ENCODE measurements at regions not wholly inside any gene's neighbourhood (a gene's known extent, or its start where the extent isn't known, plus 50 kb on each side); places are given as distances from the start of the nearest gene placed in this dataset.

- TF ChIP-seq, protein P1, sequence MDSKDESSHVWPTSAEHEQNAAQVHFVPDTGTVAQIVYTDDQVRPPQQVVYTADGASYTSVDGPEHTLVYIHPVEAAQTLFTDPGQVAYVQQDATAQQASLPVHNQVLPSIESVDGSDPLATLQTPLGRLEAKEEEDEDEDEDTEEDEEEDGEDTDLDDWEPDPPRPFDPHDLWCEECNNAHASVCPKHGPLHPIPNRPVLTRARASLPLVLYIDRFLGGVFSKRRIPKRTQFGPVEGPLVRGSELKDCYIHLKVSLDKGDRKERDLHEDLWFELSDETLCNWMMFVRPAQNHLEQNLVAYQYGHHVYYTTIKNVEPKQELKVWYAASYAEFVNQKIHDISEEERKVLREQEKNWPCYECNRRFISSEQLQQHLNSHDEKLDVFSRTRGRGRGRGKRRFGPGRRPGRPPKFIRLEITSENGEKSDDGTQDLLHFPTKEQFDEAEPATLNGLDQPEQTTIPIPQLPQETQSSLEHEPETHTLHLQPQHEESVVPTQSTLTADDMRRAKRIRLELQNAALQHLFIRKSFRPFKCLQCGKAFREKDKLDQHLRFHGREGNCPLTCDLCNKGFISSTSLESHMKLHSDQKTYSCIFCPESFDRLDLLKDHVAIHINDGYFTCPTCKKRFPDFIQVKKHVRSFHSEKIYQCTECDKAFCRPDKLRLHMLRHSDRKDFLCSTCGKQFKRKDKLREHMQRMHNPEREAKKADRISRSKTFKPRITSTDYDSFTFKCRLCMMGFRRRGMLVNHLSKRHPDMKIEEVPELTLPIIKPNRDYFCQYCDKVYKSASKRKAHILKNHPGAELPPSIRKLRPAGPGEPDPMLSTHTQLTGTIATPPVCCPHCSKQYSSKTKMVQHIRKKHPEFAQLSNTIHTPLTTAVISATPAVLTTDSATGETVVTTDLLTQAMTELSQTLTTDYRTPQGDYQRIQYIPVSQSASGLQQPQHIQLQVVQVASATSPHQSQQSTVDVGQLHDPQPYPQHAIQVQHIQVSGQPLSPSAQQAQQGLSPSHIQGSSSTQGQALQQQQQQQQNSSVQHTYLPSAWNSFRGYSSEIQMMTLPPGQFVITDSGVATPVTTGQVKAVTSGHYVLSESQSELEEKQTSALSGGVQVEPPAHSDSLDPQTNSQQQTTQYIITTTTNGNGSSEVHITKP (tag by site-specific recombination; IDR thresholded peaks at IDR 0.05): peak; percentile 96
- TF ChIP-seq, protein P2, sequence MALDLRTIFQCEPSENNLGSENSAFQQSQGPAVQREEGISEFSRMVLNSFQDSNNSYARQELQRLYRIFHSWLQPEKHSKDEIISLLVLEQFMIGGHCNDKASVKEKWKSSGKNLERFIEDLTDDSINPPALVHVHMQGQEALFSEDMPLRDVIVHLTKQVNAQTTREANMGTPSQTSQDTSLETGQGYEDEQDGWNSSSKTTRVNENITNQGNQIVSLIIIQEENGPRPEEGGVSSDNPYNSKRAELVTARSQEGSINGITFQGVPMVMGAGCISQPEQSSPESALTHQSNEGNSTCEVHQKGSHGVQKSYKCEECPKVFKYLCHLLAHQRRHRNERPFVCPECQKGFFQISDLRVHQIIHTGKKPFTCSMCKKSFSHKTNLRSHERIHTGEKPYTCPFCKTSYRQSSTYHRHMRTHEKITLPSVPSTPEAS (tag by site-specific recombination; IDR thresholded peaks at IDR 0.05): no peak; the same call in 1 of the 2 replicates
- TF ChIP-seq SP3 (tag by site-specific recombination; IDR thresholded peaks at IDR 0.05) (peak; percentile 51), ZFHX2 (tag by site-specific recombination; conservative IDR thresholded peaks at IDR 0.05) (peak; percentile 86), ZNF146 (tag by site-specific recombination; IDR thresholded peaks at IDR 0.05) (no peak), IKZF3 (tag by site-specific recombination; IDR thresholded peaks at IDR 0.05) (no peak), WT1 (tag by site-specific recombination; IDR thresholded peaks at IDR 0.05) (peak; percentile 79), KLF16 (tag by site-specific recombination; IDR thresholded peaks at IDR 0.05) (peak; percentile 65; the same call in 1 of the 2 replicates), GLIS2 (tag by site-specific recombination; IDR thresholded peaks at IDR 0.05) (peak; percentile 42; the same call in 1 of the 2 replicates), ZNF76 (tag by site-specific recombination; IDR thresholded peaks at IDR 0.05; ENCODE audit: borderline replicate concordance, low read depth) (peak; percentile 26; the same call in 1 of the 2 replicates), ZSCAN30 (tag by site-specific recombination; IDR thresholded peaks at IDR 0.05) (0 out of 2 replicates have a peak, but pooled peaks have one; percentile 26), BCL11A (tag by site-specific recombination; IDR thresholded peaks at IDR 0.05; ENCODE audit: low read depth) (peak; percentile 47; the same call in 1 of the 2 replicates), ZNF626 (tag by site-specific recombination; IDR thresholded peaks at IDR 0.05) (no peak), ZNF555 (tag by site-specific recombination; conservative IDR thresholded peaks at IDR 0.05) (no peak), ZFP37 (tag by site-specific recombination; IDR thresholded peaks at IDR 0.05) (0 out of 2 replicates have a peak, but pooled peaks have one; percentile 35), YY1 (tag by site-specific recombination; IDR thresholded peaks at IDR 0.05) (0 out of 2 replicates have a peak, but pooled peaks have one; percentile 14), KLF1 (tag by site-specific recombination; IDR thresholded peaks at IDR 0.05) (no peak), ZIC2 (tag by site-specific recombination; IDR thresholded peaks at IDR 0.05) (peak; percentile 34; the same call in 1 of the 2 replicates), YY2 (tag by site-specific recombination; IDR thresholded peaks at IDR 0.05) (no peak), SP2 (tag by site-specific recombination; IDR thresholded peaks at IDR 0.05) (peak; percentile 31; the same call in 1 of the 2 replicates), KLF7 (tag by site-specific recombination; IDR thresholded peaks at IDR 0.05; ENCODE audit: borderline replicate concordance) (no peak), TRIM28 (IDR thresholded peaks at IDR 0.05; ENCODE audit: borderline replicate concordance, low read length) (0 out of 2 replicates have a peak, but pooled peaks have one; percentile 62)
- TF ChIP-seq, protein P3, sequence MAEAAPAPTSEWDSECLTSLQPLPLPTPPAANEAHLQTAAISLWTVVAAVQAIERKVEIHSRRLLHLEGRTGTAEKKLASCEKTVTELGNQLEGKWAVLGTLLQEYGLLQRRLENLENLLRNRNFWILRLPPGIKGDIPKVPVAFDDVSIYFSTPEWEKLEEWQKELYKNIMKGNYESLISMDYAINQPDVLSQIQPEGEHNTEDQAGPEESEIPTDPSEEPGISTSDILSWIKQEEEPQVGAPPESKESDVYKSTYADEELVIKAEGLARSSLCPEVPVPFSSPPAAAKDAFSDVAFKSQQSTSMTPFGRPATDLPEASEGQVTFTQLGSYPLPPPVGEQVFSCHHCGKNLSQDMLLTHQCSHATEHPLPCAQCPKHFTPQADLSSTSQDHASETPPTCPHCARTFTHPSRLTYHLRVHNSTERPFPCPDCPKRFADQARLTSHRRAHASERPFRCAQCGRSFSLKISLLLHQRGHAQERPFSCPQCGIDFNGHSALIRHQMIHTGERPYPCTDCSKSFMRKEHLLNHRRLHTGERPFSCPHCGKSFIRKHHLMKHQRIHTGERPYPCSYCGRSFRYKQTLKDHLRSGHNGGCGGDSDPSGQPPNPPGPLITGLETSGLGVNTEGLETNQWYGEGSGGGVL (tag by site-specific recombination; IDR thresholded peaks at IDR 0.05): peak; percentile 47
- TF ChIP-seq, protein P4, sequence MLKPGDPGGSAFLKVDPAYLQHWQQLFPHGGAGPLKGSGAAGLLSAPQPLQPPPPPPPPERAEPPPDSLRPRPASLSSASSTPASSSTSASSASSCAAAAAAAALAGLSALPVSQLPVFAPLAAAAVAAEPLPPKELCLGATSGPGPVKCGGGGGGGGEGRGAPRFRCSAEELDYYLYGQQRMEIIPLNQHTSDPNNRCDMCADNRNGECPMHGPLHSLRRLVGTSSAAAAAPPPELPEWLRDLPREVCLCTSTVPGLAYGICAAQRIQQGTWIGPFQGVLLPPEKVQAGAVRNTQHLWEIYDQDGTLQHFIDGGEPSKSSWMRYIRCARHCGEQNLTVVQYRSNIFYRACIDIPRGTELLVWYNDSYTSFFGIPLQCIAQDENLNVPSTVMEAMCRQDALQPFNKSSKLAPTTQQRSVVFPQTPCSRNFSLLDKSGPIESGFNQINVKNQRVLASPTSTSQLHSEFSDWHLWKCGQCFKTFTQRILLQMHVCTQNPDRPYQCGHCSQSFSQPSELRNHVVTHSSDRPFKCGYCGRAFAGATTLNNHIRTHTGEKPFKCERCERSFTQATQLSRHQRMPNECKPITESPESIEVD (tag by site-specific recombination; IDR thresholded peaks at IDR 0.05): peak; percentile 79
- TF ChIP-seq, protein P5, sequence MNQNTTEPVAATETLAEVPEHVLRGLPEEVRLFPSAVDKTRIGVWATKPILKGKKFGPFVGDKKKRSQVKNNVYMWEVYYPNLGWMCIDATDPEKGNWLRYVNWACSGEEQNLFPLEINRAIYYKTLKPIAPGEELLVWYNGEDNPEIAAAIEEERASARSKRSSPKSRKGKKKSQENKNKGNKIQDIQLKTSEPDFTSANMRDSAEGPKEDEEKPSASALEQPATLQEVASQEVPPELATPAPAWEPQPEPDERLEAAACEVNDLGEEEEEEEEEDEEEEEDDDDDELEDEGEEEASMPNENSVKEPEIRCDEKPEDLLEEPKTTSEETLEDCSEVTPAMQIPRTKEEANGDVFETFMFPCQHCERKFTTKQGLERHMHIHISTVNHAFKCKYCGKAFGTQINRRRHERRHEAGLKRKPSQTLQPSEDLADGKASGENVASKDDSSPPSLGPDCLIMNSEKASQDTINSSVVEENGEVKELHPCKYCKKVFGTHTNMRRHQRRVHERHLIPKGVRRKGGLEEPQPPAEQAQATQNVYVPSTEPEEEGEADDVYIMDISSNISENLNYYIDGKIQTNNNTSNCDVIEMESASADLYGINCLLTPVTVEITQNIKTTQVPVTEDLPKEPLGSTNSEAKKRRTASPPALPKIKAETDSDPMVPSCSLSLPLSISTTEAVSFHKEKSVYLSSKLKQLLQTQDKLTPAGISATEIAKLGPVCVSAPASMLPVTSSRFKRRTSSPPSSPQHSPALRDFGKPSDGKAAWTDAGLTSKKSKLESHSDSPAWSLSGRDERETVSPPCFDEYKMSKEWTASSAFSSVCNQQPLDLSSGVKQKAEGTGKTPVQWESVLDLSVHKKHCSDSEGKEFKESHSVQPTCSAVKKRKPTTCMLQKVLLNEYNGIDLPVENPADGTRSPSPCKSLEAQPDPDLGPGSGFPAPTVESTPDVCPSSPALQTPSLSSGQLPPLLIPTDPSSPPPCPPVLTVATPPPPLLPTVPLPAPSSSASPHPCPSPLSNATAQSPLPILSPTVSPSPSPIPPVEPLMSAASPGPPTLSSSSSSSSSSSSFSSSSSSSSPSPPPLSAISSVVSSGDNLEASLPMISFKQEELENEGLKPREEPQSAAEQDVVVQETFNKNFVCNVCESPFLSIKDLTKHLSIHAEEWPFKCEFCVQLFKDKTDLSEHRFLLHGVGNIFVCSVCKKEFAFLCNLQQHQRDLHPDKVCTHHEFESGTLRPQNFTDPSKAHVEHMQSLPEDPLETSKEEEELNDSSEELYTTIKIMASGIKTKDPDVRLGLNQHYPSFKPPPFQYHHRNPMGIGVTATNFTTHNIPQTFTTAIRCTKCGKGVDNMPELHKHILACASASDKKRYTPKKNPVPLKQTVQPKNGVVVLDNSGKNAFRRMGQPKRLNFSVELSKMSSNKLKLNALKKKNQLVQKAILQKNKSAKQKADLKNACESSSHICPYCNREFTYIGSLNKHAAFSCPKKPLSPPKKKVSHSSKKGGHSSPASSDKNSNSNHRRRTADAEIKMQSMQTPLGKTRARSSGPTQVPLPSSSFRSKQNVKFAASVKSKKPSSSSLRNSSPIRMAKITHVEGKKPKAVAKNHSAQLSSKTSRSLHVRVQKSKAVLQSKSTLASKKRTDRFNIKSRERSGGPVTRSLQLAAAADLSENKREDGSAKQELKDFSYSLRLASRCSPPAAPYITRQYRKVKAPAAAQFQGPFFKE (tag by site-specific recombination; IDR thresholded peaks at IDR 0.05; ENCODE audit: borderline replicate concordance): no peak
Measured at GRCh38 chr17:77887464-77888241, 70.8 kb upstream of the TNRC6C start (continued).
